K562 (cell line): ENCODE measurements at regions not wholly inside any gene's neighbourhood (a gene's known extent, or its start where the extent isn't known, plus 50 kb on each side); places are given as distances from the start of the nearest gene placed in this dataset.

Source experiments
- DEAF1 ChIP-seq: fragments of 450-650 bp; formaldehyde crosslinking; IDR thresholded peaks from 2 replicates; pipeline ENCODE4 v1.4.0; 2020; ENCODE audit warnings: mild to moderate bottlenecking, moderate library complexity
- KDM1A ChIP-seq, 2 experiments: fragments of 450-650 bp; IDR thresholded peaks; 2 replicates each; pipeline ENCODE4 v1.6.1; 2016; ENCODE audit warnings: mild to moderate bottlenecking in 2 of 2
- MAZ ChIP-seq, 2 experiments: fragments of 450-650 bp in 1 of 2; sonication (generic) in 1 of 2; formaldehyde crosslinking; IDR thresholded peaks in 1 of 2; conservative IDR thresholded peaks in 1 of 2; 2 replicates each; pipeline versions ENCODE4 v1.4.0 to v1.5.0; 2020; ENCODE audit warnings: mild to moderate bottlenecking in 1 of 2, missing genetic modification reagents in 1 of 2
- MBD2 ChIP-seq: sonication (generic); IDR thresholded peaks from 2 replicates; pipeline ENCODE4 v1.6.1; 2016; ENCODE audit warnings: low read depth, borderline replicate concordance
- POLR2AphosphoS5 ChIP-seq: IDR thresholded peaks from 2 replicates; pipeline ENCODE4 v1.6.1; 2011; ENCODE audit warnings: mild to moderate bottlenecking, low read depth, low read length, moderate library complexity; ENCODE audit not compliant: control insufficient read depth, insufficient read depth
- SETDB1 ChIP-seq: IDR thresholded peaks from one replicate; pipeline ENCODE4 v1.6.1; 2012; ENCODE audit warnings: low read length, control low read depth, inconsistent platforms
- ZBTB43 ChIP-seq: sonication (generic); formaldehyde crosslinking; IDR thresholded peaks from 2 replicates; pipeline ENCODE4 v1.8.0; 2023; ENCODE audit warnings: mild to moderate bottlenecking, missing genetic modification reagents
- ZNF384 ChIP-seq: IDR thresholded peaks from 2 replicates; pipeline ENCODE4 v1.6.1; 2012; ENCODE audit warnings: low read depth, low read length, improper control_type of control experiment

GRCh38 chr13:34772206-34772605, 169.9 kb upstream of the NBEA start:
- TF ChIP-seq POLR2AphosphoS5 (no peak), MAZ (CRISPR knock-in tag; conservative IDR thresholded peaks at IDR 0.05 in 1 of 2, IDR thresholded peaks at IDR 0.05 in 1 of 2) (no peak), SETDB1 (no peak), MBD2 (no peak), KDM1A (IDR thresholded peaks at IDR 0.05) (no peak), ZNF384 (no peak), DEAF1 (CRISPR knock-in tag) (no peak), ZBTB43 (CRISPR knock-in tag) (no peak)
